GM12872 (cell line): ENCODE measurements at regions not wholly inside any gene's neighbourhood (a gene's known extent, or its start where the extent isn't known, plus 50 kb on each side); places are given as distances from the start of the nearest gene placed in this dataset.

Experiments
- TF ChIP-seq, protein P1 (sequence below): IDR thresholded peaks from 3 replicates; pipeline ENCODE4 v1.5.1; 2011; ENCODE audit warnings: low read depth, mild to moderate bottlenecking, low read length, moderate library complexity; ENCODE audit not compliant: insufficient read depth

DNA sequence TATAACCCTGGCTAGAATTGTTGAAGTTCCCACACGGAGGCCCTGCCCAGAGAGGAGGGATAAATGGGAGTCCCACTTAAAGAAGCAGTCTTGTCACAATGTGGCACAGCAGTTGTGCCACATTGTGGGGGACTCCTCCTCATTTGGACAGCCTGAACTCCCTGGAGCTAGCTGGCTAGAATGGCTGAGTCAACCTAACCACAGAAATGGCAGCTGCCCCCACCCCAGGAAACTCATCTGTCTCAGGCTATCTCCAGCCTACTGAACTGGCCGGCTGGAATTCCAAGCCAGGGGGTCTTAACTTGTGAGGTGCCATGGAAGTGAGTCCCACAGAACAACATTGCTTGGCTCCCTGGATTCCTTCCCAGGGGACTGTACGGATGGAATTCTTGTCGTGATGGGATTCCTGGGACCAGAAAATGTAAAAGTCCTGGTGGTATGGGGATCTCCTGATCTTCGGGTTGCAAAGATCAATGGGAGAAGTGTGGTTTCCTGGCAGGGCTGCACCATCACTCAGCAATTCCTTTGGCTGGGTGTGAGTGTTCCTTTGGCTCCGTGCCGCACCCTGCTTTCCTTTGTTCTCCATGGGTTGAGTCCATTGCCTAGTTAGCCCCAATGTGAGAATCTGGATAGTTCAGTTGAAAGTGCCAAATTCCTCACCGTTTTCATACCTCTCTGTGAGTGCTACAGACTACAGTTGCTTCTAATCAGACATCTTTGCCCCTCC lies 791.2 kb upstream of the FAT3 start:
- TF ChIP-seq, protein P1, sequence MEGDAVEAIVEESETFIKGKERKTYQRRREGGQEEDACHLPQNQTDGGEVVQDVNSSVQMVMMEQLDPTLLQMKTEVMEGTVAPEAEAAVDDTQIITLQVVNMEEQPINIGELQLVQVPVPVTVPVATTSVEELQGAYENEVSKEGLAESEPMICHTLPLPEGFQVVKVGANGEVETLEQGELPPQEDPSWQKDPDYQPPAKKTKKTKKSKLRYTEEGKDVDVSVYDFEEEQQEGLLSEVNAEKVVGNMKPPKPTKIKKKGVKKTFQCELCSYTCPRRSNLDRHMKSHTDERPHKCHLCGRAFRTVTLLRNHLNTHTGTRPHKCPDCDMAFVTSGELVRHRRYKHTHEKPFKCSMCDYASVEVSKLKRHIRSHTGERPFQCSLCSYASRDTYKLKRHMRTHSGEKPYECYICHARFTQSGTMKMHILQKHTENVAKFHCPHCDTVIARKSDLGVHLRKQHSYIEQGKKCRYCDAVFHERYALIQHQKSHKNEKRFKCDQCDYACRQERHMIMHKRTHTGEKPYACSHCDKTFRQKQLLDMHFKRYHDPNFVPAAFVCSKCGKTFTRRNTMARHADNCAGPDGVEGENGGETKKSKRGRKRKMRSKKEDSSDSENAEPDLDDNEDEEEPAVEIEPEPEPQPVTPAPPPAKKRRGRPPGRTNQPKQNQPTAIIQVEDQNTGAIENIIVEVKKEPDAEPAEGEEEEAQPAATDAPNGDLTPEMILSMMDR: no peak

DNA sequence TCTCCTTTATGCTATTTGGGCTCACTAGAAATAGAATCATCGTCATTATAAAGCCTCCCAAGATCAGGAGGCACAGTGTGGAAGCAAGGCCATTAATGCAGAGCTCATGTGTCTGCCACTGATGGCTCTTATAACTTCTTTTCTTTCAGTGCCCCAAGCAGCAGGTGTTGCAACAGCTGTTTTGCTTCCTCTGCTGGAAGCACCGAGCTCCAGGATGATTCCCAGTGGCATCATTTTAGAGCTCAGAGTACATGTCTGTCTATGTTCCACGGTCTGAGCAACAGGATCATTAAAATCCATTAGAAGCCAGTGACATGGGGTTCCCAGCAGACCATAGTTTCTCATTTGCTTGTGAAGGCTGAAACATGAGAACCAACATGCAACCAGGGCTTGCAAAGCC lies 803.0 kb upstream of the FAT3 start:
- TF ChIP-seq, protein P1: no peak

DNA sequence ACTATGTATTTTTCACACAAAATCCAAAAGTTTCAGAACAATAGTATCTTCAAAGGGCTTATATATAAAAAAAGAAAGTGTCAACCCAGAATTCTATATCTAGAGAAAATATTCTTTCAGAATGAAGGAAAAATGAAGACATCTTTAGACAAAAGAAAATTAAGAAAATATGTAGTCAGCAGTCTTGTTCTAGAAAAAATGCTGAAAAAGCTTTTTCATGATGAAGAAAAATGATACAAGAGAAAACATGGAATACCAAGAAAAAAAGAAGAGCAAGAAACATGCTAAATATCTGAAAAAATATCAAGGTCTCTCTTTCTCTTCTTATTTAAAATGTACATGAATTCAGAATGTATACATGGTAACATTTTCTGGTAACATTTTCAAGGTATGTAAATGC lies 816.8 kb upstream of the FAT3 start:
- TF ChIP-seq, protein P1: no peak

DNA sequence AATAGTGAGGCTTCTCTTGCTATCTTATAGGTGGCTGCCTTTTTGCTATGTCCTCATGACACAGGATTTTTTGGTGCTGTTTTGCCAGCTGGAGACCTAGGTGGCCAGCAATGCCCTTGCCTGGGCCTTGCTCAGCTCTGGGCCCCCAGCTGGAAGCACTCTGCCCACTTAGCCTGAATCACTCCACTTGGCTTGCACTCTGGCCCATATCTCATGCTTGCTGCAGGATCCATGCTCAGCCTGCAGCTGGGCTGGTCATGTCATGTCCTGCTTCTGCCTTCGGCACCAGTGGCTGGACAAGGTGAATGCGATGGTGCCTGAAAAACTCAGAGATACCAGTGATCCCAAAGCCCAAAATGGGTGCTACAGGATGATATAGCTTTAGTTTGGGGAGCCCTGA lies 818.6 kb upstream of the FAT3 start:
- TF ChIP-seq, protein P1: no peak

DNA sequence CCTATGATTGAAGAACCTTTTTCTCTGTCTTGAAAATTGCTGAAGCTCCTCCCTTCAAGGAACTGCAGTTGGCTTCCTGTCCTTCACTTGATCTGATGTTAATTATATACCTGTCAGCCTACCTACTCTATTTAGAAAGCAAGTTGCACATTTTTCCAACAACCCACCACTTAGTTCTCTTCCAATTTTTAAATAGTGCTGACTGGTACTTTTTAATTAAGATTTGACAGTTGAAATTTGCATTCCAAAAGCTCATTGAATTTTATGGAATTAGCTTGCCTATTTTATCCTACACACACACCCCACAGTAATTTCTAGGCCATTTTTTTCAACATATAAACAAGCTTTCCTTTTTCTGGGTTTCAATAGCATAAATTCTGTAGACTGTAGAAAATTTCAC lies 820.3 kb upstream of the FAT3 start:
- TF ChIP-seq, protein P1: no peak

DNA sequence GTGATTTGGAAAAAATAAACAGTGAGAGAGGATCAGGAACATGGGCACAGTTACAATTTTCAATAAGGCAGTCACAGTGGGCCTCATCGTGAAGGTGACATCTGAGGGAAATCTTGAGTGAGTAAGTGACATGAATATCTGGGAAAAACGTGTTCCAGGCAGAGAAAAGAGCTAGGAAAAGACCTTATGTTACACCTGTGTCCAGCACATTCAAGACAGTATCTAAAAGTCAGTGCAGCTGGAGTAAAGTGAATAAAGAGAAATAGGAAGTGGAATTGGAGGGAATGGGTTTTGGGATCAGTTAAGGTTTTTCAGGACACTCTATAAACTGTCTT lies 827.5 kb upstream of the FAT3 start:
- TF ChIP-seq, protein P1: no peak

DNA sequence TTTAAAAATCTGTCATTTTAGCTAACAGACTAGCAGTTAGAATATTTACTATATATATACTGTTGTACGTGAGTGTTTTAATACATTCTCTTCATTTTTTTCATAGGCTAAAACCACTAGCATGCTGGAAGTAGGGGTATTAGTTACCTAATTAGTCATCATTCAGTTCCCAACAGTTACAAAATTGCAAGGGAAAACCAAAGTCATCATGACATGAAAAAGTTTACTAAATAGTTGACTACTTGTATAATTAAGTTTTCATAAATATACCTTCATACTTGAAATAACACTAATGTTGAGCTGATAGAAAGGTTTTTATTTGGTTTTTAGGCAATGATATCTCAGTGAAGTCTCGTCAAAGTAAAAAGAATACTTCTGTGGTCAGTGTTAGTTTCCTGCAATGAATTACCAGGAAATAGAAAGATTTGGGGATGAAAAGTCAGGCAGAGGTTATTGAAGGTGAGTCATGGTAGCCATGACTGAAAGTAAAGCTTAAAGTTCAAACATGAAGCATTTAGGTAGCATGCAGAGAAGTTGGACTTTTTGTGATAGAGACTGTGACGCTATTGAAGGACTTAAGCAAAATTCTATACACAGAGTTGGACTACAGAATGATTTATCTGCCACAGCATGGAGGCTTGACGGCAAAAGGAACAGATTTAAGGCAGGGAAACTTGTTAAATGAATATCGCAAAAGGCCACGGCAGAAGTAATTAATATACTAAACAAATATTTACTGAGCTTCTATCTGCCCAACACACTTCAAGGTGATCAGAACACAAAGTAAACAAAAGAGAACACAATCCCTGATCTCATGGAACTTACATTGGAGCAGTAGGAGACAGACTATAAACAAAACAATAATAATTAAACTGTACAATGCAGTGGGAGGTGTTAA lies 828.1 kb upstream of the FAT3 start:
- TF ChIP-seq, protein P1: no peak
